GM23338 (cell line): ENCODE measurements at regions not wholly inside any gene's neighbourhood (a gene's known extent, or its start where the extent isn't known, plus 50 kb on each side); places are given as distances from the start of the nearest gene placed in this dataset.

Source experiments
- ATAC-seq: fragments of 200-7000 bp; cut with Tn5 transposase; 3 replicates; pipeline ENCODE4 v1.9.1; 2020
- DNase-seq: peaks from one replicate; pipeline ENCODE4 v3.0.0-alpha.2; 2015; ENCODE audit warnings: low spot score
- H2AFZ ChIP-seq: fragments of 200-600 bp; sonication (generic); 2 replicates; pipeline ENCODE4 v1.8.0; 2016; ENCODE audit warnings: antibody characterized with exemption, mild to moderate bottlenecking, moderate library complexity
- H3F3A ChIP-seq: fragments of 200-600 bp; sonication (generic); replicated peaks from 2 replicates; pipeline ENCODE4 v1.8.0; 2017; ENCODE audit warnings: antibody characterized with exemption, mixed run types, low read depth
- H3K27ac ChIP-seq: fragments of 200-600 bp; sonication (generic); 2 replicates; pipeline ENCODE4 v1.6.1; 2016; ENCODE audit warnings: low read depth
- H3K27me3 ChIP-seq: fragments of 200-600 bp; sonication (generic); 2 replicates; pipeline ENCODE4 v1.8.0; 2016; ENCODE audit warnings: mild to moderate bottlenecking, mixed run types, moderate library complexity; ENCODE audit not compliant: insufficient read depth
- H3K36me3 ChIP-seq: fragments of 200-600 bp; sonication (generic); 2 replicates; pipeline ENCODE4 v1.8.0; 2016; ENCODE audit warnings: mild to moderate bottlenecking; ENCODE audit not compliant: insufficient read depth
- H3K4me1 ChIP-seq: fragments of 200-600 bp; sonication (generic); 2 replicates; pipeline ENCODE4 v1.8.0; 2016; ENCODE audit warnings: mild to moderate bottlenecking, moderate library complexity; ENCODE audit not compliant: insufficient read depth
- H3K4me2 ChIP-seq: fragments of 200-600 bp; sonication (generic); 2 replicates; pipeline ENCODE4 v1.7.1; 2017; ENCODE audit warnings: mixed run types
- H3K4me3 ChIP-seq: fragments of 200-600 bp; sonication (generic); 2 replicates; pipeline ENCODE4 v1.6.1; 2016; ENCODE audit warnings: mixed run types
- H3K79me2 ChIP-seq: fragments of 200-600 bp; sonication (generic); replicated peaks from 2 replicates; pipeline ENCODE4 v1.8.0; 2017; ENCODE audit warnings: mild to moderate bottlenecking; ENCODE audit not compliant: insufficient read depth
- H3K9me2 ChIP-seq: fragments of 200-600 bp; sonication (generic); 2 replicates; pipeline ENCODE4 v1.8.0; 2017; ENCODE audit not compliant: insufficient read depth
- H4K20me1 ChIP-seq: fragments of 200-600 bp; sonication (generic); replicated peaks from 2 replicates; pipeline ENCODE4 v1.8.0; 2017; ENCODE audit warnings: mild to moderate bottlenecking; ENCODE audit not compliant: insufficient read depth
- H3K27ac Mint-ChIP-seq: 2 replicates; pipeline ENCODE4 v1.8.0; 2020; ENCODE audit warnings: inconsistent platforms, mild to moderate bottlenecking, moderate library complexity, mixed read lengths
- H3K27me3 Mint-ChIP-seq: 3 replicates; pipeline ENCODE4 v1.8.0; 2022; ENCODE audit warnings: low read depth, mild to moderate bottlenecking, moderate library complexity, mixed read lengths, inconsistent platforms; ENCODE audit not compliant: insufficient read depth, poor library complexity
- H3K36me3 Mint-ChIP-seq: 3 replicates; pipeline ENCODE4 v1.8.0; 2021; ENCODE audit warnings: low read depth, mild to moderate bottlenecking, inconsistent platforms, moderate library complexity, mixed read lengths
- H3K4me1 Mint-ChIP-seq: 3 replicates; pipeline ENCODE4 v1.8.0; 2020; ENCODE audit warnings: mild to moderate bottlenecking, inconsistent platforms, mixed read lengths
- H3K4me3 Mint-ChIP-seq: 3 replicates; pipeline ENCODE4 v1.8.0; 2021; ENCODE audit warnings: moderate library complexity, mild to moderate bottlenecking, inconsistent platforms, mixed read lengths
- H3K9me3 Mint-ChIP-seq: 3 replicates; pipeline ENCODE4 v1.8.0; 2020; ENCODE audit warnings: moderate library complexity, mild to moderate bottlenecking, inconsistent platforms, mixed read lengths
- EZH2phosphoT487 ChIP-seq: fragments of 200-600 bp; sonication (generic); IDR thresholded peaks from one replicate; pipeline ENCODE4 v1.8.1; 2018; ENCODE audit warnings: antibody characterized with exemption; ENCODE audit not compliant: unreplicated experiment
- JUNB ChIP-seq: IDR thresholded peaks from one replicate; pipeline ENCODE4 v1.6.1; 2016; ENCODE audit warnings: antibody characterized with exemption; ENCODE audit not compliant: unreplicated experiment
- NANOG ChIP-seq: IDR thresholded peaks from 2 replicates; pipeline ENCODE4 v1.6.1; 2016; ENCODE audit warnings: antibody characterized with exemption, borderline replicate concordance
- POLR2AphosphoS5 ChIP-seq: IDR thresholded peaks from 2 replicates; pipeline ENCODE4 v1.6.1; 2016; ENCODE audit warnings: antibody characterized with exemption, low read depth
- STAT1 ChIP-seq: IDR thresholded peaks from one replicate; pipeline ENCODE4 v1.6.1; 2016; ENCODE audit warnings: antibody characterized with exemption; ENCODE audit not compliant: unreplicated experiment
- ZNF331 ChIP-seq: fragments of 250-450 bp; sonication (Bioruptor Pico); IDR thresholded peaks from 2 replicates; pipeline ENCODE4 v1.5.0; 2020; ENCODE audit warnings: low read depth, mild to moderate bottlenecking, moderate library complexity
- TF ChIP-seq, protein P1 (sequence below): IDR thresholded peaks from 2 replicates; pipeline ENCODE4 v1.6.1; 2016; ENCODE audit warnings: antibody characterized with exemption
- TF ChIP-seq, protein P2 (sequence below), 2 experiments: fragments of 200-600 bp in 1 of 2; sonication (generic) in 1 of 2; conservative IDR thresholded peaks; 2 replicates each; pipeline versions ENCODE4 v1.5.1 to v1.6.1; 2016 to 2017; ENCODE audit warnings: antibody characterized with exemption in 2 of 2, low read depth in 2 of 2, mild to moderate bottlenecking in 2 of 2, moderate library complexity in 1 of 2
- TF ChIP-seq, protein P3 (sequence below): IDR thresholded peaks from one replicate; pipeline ENCODE4 v1.6.1; 2018; ENCODE audit warnings: antibody characterized with exemption; ENCODE audit not compliant: unreplicated experiment
- TF ChIP-seq, protein P4 (sequence below): fragments of 250-450 bp; sonication (Bioruptor Pico); IDR thresholded peaks from 2 replicates; pipeline ENCODE4 v1.5.0; 2020; ENCODE audit warnings: mild to moderate bottlenecking, moderate library complexity

DNA sequence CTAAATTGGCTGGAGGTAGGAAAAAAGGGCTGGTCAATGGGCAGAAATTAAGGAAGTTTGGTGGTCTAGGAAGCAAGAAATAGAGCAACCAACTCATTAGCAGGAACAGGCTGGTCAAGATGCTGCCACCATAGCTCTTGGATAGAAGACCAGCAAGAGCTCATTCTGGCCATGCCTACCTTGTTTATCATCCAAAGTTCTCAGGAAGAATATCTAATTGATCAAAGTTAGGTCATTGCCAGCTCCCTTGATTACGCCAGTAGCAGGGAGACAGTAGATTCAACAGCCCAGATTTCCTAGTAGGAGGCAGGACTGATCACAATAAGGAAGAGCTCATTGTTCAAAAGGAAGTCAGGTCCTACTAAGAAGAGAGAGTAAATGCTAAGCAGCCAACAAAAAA lies 370.2 kb downstream of the GPATCH2 start:
- Histone ChIP-seq H3K27me3 (no peaks in the 10 kb centered on the region), H3K36me3 (no peaks in the 10 kb centered on the region), H4K20me1 (no peaks in the 10 kb centered on the region), H3K9me2 (0 out of 2 replicates have a peak, but pooled peaks cover 10% of the 10 kb centered on the region), H3K4me2 (no peak overlapping the region), H2AFZ (no peak overlapping the region), H3K79me2 (no peaks in the 10 kb centered on the region), H3F3A (no peaks in the 10 kb centered on the region), H3K27ac (no peak overlapping the region), H3K4me3 (no peak overlapping the region), H3K4me1 (no peaks in the 10 kb centered on the region)
- H3K9me3 Mint-ChIP-seq: no peaks in the 10 kb centered on the region
- H3K4me1 Mint-ChIP-seq: no peaks in the 10 kb centered on the region
- TF ChIP-seq, protein P1, sequence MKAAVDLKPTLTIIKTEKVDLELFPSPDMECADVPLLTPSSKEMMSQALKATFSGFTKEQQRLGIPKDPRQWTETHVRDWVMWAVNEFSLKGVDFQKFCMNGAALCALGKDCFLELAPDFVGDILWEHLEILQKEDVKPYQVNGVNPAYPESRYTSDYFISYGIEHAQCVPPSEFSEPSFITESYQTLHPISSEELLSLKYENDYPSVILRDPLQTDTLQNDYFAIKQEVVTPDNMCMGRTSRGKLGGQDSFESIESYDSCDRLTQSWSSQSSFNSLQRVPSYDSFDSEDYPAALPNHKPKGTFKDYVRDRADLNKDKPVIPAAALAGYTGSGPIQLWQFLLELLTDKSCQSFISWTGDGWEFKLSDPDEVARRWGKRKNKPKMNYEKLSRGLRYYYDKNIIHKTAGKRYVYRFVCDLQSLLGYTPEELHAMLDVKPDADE: no peak
- TF ChIP-seq, protein P2, sequence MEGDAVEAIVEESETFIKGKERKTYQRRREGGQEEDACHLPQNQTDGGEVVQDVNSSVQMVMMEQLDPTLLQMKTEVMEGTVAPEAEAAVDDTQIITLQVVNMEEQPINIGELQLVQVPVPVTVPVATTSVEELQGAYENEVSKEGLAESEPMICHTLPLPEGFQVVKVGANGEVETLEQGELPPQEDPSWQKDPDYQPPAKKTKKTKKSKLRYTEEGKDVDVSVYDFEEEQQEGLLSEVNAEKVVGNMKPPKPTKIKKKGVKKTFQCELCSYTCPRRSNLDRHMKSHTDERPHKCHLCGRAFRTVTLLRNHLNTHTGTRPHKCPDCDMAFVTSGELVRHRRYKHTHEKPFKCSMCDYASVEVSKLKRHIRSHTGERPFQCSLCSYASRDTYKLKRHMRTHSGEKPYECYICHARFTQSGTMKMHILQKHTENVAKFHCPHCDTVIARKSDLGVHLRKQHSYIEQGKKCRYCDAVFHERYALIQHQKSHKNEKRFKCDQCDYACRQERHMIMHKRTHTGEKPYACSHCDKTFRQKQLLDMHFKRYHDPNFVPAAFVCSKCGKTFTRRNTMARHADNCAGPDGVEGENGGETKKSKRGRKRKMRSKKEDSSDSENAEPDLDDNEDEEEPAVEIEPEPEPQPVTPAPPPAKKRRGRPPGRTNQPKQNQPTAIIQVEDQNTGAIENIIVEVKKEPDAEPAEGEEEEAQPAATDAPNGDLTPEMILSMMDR (conservative IDR thresholded peaks at IDR 0.05; ENCODE audit: low read depth in 2 of 2): no peak
- TF ChIP-seq, protein P3, sequence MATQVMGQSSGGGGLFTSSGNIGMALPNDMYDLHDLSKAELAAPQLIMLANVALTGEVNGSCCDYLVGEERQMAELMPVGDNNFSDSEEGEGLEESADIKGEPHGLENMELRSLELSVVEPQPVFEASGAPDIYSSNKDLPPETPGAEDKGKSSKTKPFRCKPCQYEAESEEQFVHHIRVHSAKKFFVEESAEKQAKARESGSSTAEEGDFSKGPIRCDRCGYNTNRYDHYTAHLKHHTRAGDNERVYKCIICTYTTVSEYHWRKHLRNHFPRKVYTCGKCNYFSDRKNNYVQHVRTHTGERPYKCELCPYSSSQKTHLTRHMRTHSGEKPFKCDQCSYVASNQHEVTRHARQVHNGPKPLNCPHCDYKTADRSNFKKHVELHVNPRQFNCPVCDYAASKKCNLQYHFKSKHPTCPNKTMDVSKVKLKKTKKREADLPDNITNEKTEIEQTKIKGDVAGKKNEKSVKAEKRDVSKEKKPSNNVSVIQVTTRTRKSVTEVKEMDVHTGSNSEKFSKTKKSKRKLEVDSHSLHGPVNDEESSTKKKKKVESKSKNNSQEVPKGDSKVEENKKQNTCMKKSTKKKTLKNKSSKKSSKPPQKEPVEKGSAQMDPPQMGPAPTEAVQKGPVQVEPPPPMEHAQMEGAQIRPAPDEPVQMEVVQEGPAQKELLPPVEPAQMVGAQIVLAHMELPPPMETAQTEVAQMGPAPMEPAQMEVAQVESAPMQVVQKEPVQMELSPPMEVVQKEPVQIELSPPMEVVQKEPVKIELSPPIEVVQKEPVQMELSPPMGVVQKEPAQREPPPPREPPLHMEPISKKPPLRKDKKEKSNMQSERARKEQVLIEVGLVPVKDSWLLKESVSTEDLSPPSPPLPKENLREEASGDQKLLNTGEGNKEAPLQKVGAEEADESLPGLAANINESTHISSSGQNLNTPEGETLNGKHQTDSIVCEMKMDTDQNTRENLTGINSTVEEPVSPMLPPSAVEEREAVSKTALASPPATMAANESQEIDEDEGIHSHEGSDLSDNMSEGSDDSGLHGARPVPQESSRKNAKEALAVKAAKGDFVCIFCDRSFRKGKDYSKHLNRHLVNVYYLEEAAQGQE: no peak
- TF ChIP-seq POLR2AphosphoS5 (no peak), STAT1 (no peak), ZNF331 (no peak), NANOG (no peak), EZH2phosphoT487 (no peak), JUNB (no peak)
- TF ChIP-seq, protein P4, sequence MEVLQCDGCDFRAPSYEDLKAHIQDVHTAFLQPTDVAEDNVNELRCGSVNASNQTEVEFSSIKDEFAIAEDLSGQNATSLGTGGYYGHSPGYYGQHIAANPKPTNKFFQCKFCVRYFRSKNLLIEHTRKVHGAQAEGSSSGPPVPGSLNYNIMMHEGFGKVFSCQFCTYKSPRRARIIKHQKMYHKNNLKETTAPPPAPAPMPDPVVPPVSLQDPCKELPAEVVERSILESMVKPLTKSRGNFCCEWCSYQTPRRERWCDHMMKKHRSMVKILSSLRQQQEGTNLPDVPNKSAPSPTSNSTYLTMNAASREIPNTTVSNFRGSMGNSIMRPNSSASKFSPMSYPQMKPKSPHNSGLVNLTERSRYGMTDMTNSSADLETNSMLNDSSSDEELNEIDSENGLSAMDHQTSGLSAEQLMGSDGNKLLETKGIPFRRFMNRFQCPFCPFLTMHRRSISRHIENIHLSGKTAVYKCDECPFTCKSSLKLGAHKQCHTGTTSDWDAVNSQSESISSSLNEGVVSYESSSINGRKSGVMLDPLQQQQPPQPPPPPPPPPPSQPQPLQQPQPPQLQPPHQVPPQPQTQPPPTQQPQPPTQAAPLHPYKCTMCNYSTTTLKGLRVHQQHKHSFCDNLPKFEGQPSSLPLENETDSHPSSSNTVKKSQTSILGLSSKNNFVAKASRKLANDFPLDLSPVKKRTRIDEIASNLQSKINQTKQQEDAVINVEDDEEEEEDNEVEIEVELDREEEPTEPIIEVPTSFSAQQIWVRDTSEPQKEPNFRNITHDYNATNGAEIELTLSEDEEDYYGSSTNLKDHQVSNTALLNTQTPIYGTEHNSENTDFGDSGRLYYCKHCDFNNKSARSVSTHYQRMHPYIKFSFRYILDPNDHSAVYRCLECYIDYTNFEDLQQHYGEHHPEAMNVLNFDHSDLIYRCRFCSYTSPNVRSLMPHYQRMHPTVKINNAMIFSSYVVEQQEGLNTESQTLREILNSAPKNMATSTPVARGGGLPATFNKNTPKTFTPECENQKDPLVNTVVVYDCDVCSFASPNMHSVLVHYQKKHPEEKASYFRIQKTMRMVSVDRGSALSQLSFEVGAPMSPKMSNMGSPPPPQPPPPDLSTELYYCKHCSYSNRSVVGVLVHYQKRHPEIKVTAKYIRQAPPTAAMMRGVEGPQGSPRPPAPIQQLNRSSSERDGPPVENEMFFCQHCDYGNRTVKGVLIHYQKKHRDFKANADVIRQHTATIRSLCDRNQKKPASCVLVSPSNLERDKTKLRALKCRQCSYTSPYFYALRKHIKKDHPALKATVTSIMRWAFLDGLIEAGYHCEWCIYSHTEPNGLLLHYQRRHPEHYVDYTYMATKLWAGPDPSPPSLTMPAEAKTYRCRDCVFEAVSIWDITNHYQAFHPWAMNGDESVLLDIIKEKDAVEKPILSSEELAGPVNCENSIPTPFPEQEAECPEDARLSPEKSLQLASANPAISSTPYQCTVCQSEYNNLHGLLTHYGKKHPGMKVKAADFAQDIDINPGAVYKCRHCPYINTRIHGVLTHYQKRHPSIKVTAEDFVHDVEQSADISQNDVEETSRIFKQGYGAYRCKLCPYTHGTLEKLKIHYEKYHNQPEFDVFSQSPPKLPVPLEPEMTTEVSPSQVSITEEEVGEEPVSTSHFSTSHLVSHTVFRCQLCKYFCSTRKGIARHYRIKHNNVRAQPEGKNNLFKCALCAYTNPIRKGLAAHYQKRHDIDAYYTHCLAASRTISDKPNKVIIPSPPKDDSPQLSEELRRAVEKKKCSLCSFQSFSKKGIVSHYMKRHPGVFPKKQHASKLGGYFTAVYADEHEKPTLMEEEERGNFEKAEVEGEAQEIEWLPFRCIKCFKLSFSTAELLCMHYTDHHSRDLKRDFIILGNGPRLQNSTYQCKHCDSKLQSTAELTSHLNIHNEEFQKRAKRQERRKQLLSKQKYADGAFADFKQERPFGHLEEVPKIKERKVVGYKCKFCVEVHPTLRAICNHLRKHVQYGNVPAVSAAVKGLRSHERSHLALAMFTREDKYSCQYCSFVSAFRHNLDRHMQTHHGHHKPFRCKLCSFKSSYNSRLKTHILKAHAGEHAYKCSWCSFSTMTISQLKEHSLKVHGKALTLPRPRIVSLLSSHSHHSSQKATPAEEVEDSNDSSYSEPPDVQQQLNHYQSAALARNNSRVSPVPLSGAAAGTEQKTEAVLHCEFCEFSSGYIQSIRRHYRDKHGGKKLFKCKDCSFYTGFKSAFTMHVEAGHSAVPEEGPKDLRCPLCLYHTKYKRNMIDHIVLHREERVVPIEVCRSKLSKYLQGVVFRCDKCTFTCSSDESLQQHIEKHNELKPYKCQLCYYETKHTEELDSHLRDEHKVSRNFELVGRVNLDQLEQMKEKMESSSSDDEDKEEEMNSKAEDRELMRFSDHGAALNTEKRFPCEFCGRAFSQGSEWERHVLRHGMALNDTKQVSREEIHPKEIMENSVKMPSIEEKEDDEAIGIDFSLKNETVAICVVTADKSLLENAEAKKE: no peak
- DNase-seq (no peak), ATAC-seq (no peak)
- no peak overlapping the region for H3K4me3 Mint-ChIP-seq
- H3K36me3 Mint-ChIP-seq: no peaks in the 10 kb centered on the region
- H3K27ac Mint-ChIP-seq: no peak overlapping the region
- H3K27me3 Mint-ChIP-seq: no peaks in the 10 kb centered on the region
